K562 (cell line): ENCODE measurements at regions not wholly inside any gene's neighbourhood (a gene's known extent, or its start where the extent isn't known, plus 50 kb on each side); places are given as distances from the start of the nearest gene placed in this dataset.

Experiments used
- BHLHE40 ChIP-seq: IDR thresholded peaks from 2 replicates; pipeline ENCODE4 v1.6.1; 2011; ENCODE audit warnings: low read length, improper control_type of control experiment
- EZH2 ChIP-seq: IDR thresholded peaks from 2 replicates; pipeline ENCODE4 v1.6.1; 2012; ENCODE audit warnings: low read depth, mild to moderate bottlenecking, inconsistent platforms, low read length, borderline replicate concordance
- GABPA ChIP-seq: fragments of 200-800 bp; sonication (Bioruptor generic); conservative IDR thresholded peaks from 2 replicates; pipeline ENCODE4 v1.6.1; 2016; ENCODE audit warnings: low read depth, missing genetic modification characterization, missing compliant biosample characterization
- MAFK ChIP-seq: IDR thresholded peaks from 2 replicates; pipeline ENCODE4 v1.6.1; 2011; ENCODE audit warnings: low read length, improper control_type of control experiment
- SMARCA5 ChIP-seq: fragments of 450-650 bp; IDR thresholded peaks from 2 replicates; pipeline ENCODE4 v1.6.1; 2016
- SP2 ChIP-seq: IDR thresholded peaks from 2 replicates; pipeline ENCODE4 v1.6.1; 2011; ENCODE audit warnings: mild to moderate bottlenecking, low read depth, low read length, moderate library complexity; ENCODE audit not compliant: poor library complexity, severe bottlenecking; ENCODE audit errors: extremely low read depth
- STAG1 ChIP-seq: sonication (generic); formaldehyde crosslinking; IDR thresholded peaks from 2 replicates; pipeline ENCODE4 v1.5.0; 2020; ENCODE audit warnings: missing genetic modification reagents, borderline replicate concordance
- TBP ChIP-seq: optimal IDR thresholded peaks from 2 replicates; pipeline ENCODE3; 2011; ENCODE audit warnings: low read depth, low read length, improper control_type of control experiment
- ZNF830 ChIP-seq: fragments of 250-450 bp; sonication (Bioruptor Pico); IDR thresholded peaks from 2 replicates; pipeline ENCODE4 v1.5.0; 2021; ENCODE audit warnings: mild to moderate bottlenecking
- TF ChIP-seq, protein P1 (sequence below): sonication (generic); formaldehyde crosslinking; IDR thresholded peaks from 2 replicates; pipeline ENCODE4 v1.8.0; 2022; ENCODE audit warnings: mild to moderate bottlenecking, low read depth, missing genetic modification reagents
- TF ChIP-seq, protein P2 (sequence below), 3 experiments: IDR thresholded peaks in 2 of 3; conservative IDR thresholded peaks in 1 of 3; 2 replicates each; pipeline ENCODE4 v1.5.1; 2011 to 2012; ENCODE audit warnings: low read length in 3 of 3, mild to moderate bottlenecking in 3 of 3, control low read depth in 2 of 3, improper control_type of control experiment in 1 of 3, inconsistent platforms in 1 of 3, low read depth in 1 of 3, mixed read lengths in 1 of 3, moderate library complexity in 1 of 3; ENCODE audit not compliant: insufficient read depth in 2 of 3

DNA sequence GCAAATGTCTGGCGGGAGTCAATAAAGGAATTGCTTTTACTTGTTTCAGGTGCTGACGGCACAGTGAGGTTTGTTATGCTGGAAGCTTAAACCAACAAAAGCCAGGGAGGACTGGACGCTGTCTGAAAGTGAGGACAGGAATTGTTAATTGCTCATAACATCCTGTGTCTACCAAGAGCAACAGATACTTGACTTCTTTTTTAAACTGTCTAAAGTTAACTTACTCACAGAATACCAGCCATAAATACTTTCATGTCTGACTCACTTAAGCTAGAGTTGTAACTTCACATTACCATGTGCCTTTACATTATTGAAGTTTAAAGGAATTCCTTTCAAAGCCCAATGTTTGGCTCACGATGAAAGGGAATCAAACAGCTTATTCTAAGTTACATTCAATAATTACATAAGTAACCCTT, 252.7 kb upstream of the SHH start:
- TF ChIP-seq BHLHE40 (no peak), SP2 (no peak), GABPA (tag) (no peak), TBP (no peak), MAFK (no peak), STAG1 (CRISPR knock-in tag) (no peak), ZNF830 (CRISPR knock-in tag) (no peak), EZH2 (no peak), SMARCA5 (no peak)
- TF ChIP-seq, protein P1, sequence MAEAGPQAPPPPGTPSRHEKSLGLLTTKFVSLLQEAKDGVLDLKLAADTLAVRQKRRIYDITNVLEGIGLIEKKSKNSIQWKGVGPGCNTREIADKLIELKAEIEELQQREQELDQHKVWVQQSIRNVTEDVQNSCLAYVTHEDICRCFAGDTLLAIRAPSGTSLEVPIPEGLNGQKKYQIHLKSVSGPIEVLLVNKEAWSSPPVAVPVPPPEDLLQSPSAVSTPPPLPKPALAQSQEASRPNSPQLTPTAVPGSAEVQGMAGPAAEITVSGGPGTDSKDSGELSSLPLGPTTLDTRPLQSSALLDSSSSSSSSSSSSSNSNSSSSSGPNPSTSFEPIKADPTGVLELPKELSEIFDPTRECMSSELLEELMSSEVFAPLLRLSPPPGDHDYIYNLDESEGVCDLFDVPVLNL, result no peak
- TF ChIP-seq, protein P2, sequence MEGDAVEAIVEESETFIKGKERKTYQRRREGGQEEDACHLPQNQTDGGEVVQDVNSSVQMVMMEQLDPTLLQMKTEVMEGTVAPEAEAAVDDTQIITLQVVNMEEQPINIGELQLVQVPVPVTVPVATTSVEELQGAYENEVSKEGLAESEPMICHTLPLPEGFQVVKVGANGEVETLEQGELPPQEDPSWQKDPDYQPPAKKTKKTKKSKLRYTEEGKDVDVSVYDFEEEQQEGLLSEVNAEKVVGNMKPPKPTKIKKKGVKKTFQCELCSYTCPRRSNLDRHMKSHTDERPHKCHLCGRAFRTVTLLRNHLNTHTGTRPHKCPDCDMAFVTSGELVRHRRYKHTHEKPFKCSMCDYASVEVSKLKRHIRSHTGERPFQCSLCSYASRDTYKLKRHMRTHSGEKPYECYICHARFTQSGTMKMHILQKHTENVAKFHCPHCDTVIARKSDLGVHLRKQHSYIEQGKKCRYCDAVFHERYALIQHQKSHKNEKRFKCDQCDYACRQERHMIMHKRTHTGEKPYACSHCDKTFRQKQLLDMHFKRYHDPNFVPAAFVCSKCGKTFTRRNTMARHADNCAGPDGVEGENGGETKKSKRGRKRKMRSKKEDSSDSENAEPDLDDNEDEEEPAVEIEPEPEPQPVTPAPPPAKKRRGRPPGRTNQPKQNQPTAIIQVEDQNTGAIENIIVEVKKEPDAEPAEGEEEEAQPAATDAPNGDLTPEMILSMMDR (IDR thresholded peaks at IDR 0.05 in 2 of 3, conservative IDR thresholded peaks at IDR 0.05 in 1 of 3; ENCODE audit: insufficient read depth in 2 of 3, low read depth in 1 of 3, low read length in 3 of 3), result no peak
